LNCaP clone FGC (cell line): ENCODE measurements at regions not wholly inside any gene's neighbourhood (a gene's known extent, or its start where the extent isn't known, plus 50 kb on each side); places are given as distances from the start of the nearest gene placed in this dataset.

ENCODE experiments used
- DNase-seq: peaks from one replicate; pipeline ENCODE4 v3.0.0-alpha.2; 2011; ENCODE audit warnings: low read depth
- H3K4me3 ChIP-seq: 2 replicates; pipeline ENCODE4 v1.5.1; 2011; ENCODE audit warnings: mild to moderate bottlenecking, low read depth, low read length, control low read depth
- TF ChIP-seq, protein P1 (sequence below): IDR thresholded peaks from 2 replicates; pipeline ENCODE4 v1.5.1; 2012; ENCODE audit warnings: mild to moderate bottlenecking; ENCODE audit not compliant: control insufficient read depth, insufficient read depth; ENCODE audit errors: extremely low read depth

GRCh38 chr18:10195529-10195928 is 258.9 kb upstream of the APCDD1 start:
- DNase-seq: no peak
- no peak overlapping the region for H3K4me3 ChIP-seq
- TF ChIP-seq, protein P1, sequence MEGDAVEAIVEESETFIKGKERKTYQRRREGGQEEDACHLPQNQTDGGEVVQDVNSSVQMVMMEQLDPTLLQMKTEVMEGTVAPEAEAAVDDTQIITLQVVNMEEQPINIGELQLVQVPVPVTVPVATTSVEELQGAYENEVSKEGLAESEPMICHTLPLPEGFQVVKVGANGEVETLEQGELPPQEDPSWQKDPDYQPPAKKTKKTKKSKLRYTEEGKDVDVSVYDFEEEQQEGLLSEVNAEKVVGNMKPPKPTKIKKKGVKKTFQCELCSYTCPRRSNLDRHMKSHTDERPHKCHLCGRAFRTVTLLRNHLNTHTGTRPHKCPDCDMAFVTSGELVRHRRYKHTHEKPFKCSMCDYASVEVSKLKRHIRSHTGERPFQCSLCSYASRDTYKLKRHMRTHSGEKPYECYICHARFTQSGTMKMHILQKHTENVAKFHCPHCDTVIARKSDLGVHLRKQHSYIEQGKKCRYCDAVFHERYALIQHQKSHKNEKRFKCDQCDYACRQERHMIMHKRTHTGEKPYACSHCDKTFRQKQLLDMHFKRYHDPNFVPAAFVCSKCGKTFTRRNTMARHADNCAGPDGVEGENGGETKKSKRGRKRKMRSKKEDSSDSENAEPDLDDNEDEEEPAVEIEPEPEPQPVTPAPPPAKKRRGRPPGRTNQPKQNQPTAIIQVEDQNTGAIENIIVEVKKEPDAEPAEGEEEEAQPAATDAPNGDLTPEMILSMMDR: no peak

DNA sequence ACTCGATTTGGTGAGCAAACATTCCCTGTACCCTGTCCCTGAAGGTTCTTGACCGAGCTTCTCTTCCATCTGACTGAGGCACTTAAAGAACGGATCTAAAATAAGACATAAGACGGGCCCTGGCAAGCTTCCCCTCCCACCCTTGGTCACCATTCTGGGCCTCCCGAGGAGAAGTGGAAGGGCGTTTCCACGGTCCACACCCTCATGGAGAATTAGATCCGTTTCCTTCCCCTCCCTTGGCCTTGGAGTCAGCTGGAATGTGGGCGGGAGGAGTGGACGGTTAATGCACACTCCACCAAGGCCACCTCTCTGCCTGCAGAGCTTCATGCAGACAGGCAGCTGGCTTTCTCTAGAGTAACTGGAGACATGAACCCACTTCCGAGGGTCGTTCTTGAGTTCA is 257.3 kb upstream of the APCDD1 start:
- TF ChIP-seq, protein P1: no peak
- no peak overlapping the region for H3K4me3 ChIP-seq
- DNase-seq: no peak

GRCh38 chr18:10201226-10201625 is 253.2 kb upstream of the APCDD1 start:
- TF ChIP-seq, protein P1: no peak
- H3K4me3 ChIP-seq: no peak overlapping the region
- no peak for DNase-seq

GRCh38 chr18:10201659-10202058 is 252.8 kb upstream of the APCDD1 start:
- no peak overlapping the region for H3K4me3 ChIP-seq
- DNase-seq: no peak
- TF ChIP-seq, protein P1: no peak

- no peak for DNase-seq
- no peak overlapping the region for H3K4me3 ChIP-seq
- TF ChIP-seq, protein P1: no peak
Measured at GRCh38 chr18:10202845-10203321, 251.6 kb upstream of the APCDD1 start.

DNA sequence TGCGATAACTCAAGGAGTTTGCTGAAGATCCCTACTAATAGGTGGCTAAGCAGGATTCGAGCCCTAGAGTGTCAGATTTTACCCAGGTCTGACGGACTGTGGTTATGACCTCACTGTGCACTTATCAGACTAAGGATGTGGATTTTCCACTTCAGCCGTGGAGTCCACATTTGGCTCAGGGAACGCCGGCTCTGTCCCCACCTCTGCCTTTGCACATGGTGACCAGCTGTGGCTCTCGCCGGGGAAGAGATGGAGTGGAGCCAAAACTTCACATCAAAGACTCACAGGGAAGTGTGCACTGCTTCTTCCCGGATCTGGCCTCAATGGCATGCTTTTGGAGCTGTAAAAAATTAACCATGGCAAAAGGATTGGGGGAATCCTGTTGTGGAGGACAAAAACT is 249.3 kb upstream of the APCDD1 start:
- DNase-seq: no peak
- no peak overlapping the region for H3K4me3 ChIP-seq
- TF ChIP-seq, protein P1: no peak

GRCh38 chr18:10207682-10208345 is 246.6 kb upstream of the APCDD1 start:
- H3K4me3 ChIP-seq: no peak overlapping the region
- no peak for DNase-seq
- TF ChIP-seq, protein P1: no peak
